GM12878 (cell line): ENCODE measurements at regions not wholly inside any gene's neighbourhood (a gene's known extent, or its start where the extent isn't known, plus 50 kb on each side); places are given as distances from the start of the nearest gene placed in this dataset.

ENCODE experiments used
- ATAC-seq: fragments of 200-7000 bp; cut with Tn5 transposase; 3 replicates; pipeline ENCODE4 v1.9.1; 2020; ENCODE audit warnings: mild to moderate bottlenecking, moderate library complexity
- BruUV-seq: library from RNA; stranded (reverse); fragments of 400-500 nt; replicated peaks from 2 replicates; lab custom pipeline; 2021; lab: Mats Ljungman, UMichigan
- CTCF ChIA-PET: fragments of 300-600 bp; sonication (Branson Sonifier 250); formaldehyde crosslinking; extraction: SDS; loops from one replicate; lab custom pipeline; 2021; ENCODE audit warnings: inconsistent platforms; lab: Yijun Ruan, JAX
- POLR2A ChIA-PET: fragments of 350-600 bp; formaldehyde crosslinking; extraction: SDS; loops from one replicate; lab custom pipeline; 2021; ENCODE audit warnings: inconsistent platforms; lab: Charles Lee
- RAD21 ChIA-PET: fragments of 300-600 bp; sonication (Branson Sonifier 250); formaldehyde crosslinking; loops from one replicate; lab custom pipeline; 2023; ENCODE audit warnings: antibody characterized with exemption; ENCODE audit not compliant: unreplicated experiment; lab: Charles Lee
- SMC1A ChIA-PET: fragments of 300-600 bp; sonication (Branson Sonifier 250); formaldehyde crosslinking; loops from one replicate; lab custom pipeline; 2023; ENCODE audit not compliant: unreplicated experiment, uncharacterized antibody; lab: Charles Lee
- DNase-seq: peaks from one replicate; pipeline ENCODE4 v3.0.0-alpha.2; 2011; ENCODE audit warnings: low read depth, low spot score
- FAIRE-seq: peaks from 3 replicates; lab custom pipeline; 2011; peaks lifted over from hg19 to GRCh38; lab: Jason Lieb, UNC
- H2AFZ ChIP-seq: 2 replicates; pipeline ENCODE4 v1.6.0; 2011; ENCODE audit warnings: low read depth, low read length, control low read depth; ENCODE audit not compliant: control insufficient read depth
- H3K27ac ChIP-seq: 2 replicates; pipeline ENCODE4 v1.5.1; 2011; ENCODE audit warnings: control low read depth; ENCODE audit not compliant: control insufficient read depth, insufficient read depth
- H3K27me3 ChIP-seq, 2 experiments: replicated peaks in 1 of 2; 2 replicates each; pipeline versions ENCODE4 v1.6.0 to v1.6.1; 2011; ENCODE audit warnings: low read length in 1 of 2; ENCODE audit not compliant: control insufficient read depth in 2 of 2, insufficient read depth in 2 of 2
- H3K36me3 ChIP-seq, 2 experiments: 2 replicates each; pipeline ENCODE4 v1.5.1; 2011; ENCODE audit warnings: low read length in 1 of 2; ENCODE audit not compliant: control insufficient read depth in 2 of 2, insufficient read depth in 2 of 2
- H3K4me1 ChIP-seq: 2 replicates; pipeline ENCODE4 v1.6.1; 2011; ENCODE audit warnings: mild to moderate bottlenecking, low read length, moderate library complexity, mixed read lengths; ENCODE audit not compliant: control insufficient read depth, insufficient read depth
- H3K4me2 ChIP-seq: 2 replicates; pipeline ENCODE4 v1.6.0; 2011; ENCODE audit warnings: control low read depth; ENCODE audit not compliant: control insufficient read depth, insufficient read depth
- H3K4me3 ChIP-seq: fragments of 200-600 bp; sonication (generic); 2 replicates; pipeline ENCODE4 v1.5.1; 2016
- H3K79me2 ChIP-seq: 2 replicates; pipeline ENCODE4 v1.6.0; 2011; ENCODE audit warnings: low read length; ENCODE audit not compliant: control insufficient read depth, insufficient read depth
- H3K9ac ChIP-seq: 2 replicates; pipeline ENCODE4 v1.8.0; 2011; ENCODE audit warnings: low read length, control low read depth, mixed read lengths; ENCODE audit not compliant: control insufficient read depth, insufficient read depth
- H3K9me3 ChIP-seq: replicated peaks from 3 replicates; pipeline ENCODE4 v1.5.1; 2011; ENCODE audit warnings: mild to moderate bottlenecking, low read length; ENCODE audit not compliant: control insufficient read depth, insufficient read depth
- H4K20me1 ChIP-seq: 2 replicates; pipeline ENCODE4 v1.6.0; 2011; ENCODE audit not compliant: control insufficient read depth, insufficient read depth
- BHLHE40 ChIP-seq, 2 experiments: fragments of 450-650 bp in 1 of 2; IDR thresholded peaks; 2 replicates each; pipeline ENCODE4 v1.6.1; 2011 to 2017; ENCODE audit warnings: low read depth in 2 of 2, borderline replicate concordance in 1 of 2, improper control_type of control experiment in 1 of 2, low read length in 1 of 2, mild to moderate bottlenecking in 1 of 2
- BRCA1 ChIP-seq: IDR thresholded peaks from 2 replicates; pipeline ENCODE4 v1.6.1; 2011; ENCODE audit warnings: low read depth, low read length, improper control_type of control experiment
- CEBPB ChIP-seq, 2 experiments: fragments of 150-350 bp in 1 of 2; IDR thresholded peaks; 2 replicates each; pipeline ENCODE4 v1.6.1; 2012 to 2014; ENCODE audit warnings: low read depth in 2 of 2, low read length in 2 of 2, borderline replicate concordance in 1 of 2, inconsistent platforms in 1 of 2
- EGR1 ChIP-seq, 2 experiments: IDR thresholded peaks; 1 replicate in 1 of 2; 2 replicates in 1 of 2; pipeline ENCODE4 v1.6.1; 2011 to 2012; ENCODE audit warnings: low read depth in 2 of 2, low read length in 2 of 2, borderline replicate concordance in 1 of 2, mild to moderate bottlenecking in 1 of 2, moderate library complexity in 1 of 2
- ELK1 ChIP-seq: IDR thresholded peaks from 2 replicates; pipeline ENCODE4 v1.6.1; 2012; ENCODE audit warnings: low read depth, low read length, improper control_type of control experiment
- EP300 ChIP-seq, 2 experiments: fragments of 150-350 bp in 1 of 2; IDR thresholded peaks; 2 replicates each; pipeline ENCODE4 v1.6.1; 2011 to 2012; ENCODE audit warnings: low read depth in 2 of 2, low read length in 2 of 2, borderline replicate concordance in 1 of 2, improper control_type of control experiment in 1 of 2, inconsistent platforms in 1 of 2; ENCODE audit not compliant: control insufficient read depth in 1 of 2
- EZH2 ChIP-seq: IDR thresholded peaks from 2 replicates; pipeline ENCODE4 v1.6.1; 2012; ENCODE audit warnings: low read depth, mild to moderate bottlenecking, control low read depth, inconsistent platforms, low read length, borderline replicate concordance; ENCODE audit not compliant: control insufficient read depth
- SIX5 ChIP-seq: IDR thresholded peaks from 2 replicates; pipeline ENCODE4 v1.6.1; 2011; ENCODE audit warnings: mild to moderate bottlenecking, low read depth, low read length, moderate library complexity; ENCODE audit not compliant: severe bottlenecking
- SKIL ChIP-seq: fragments of 450-650 bp; IDR thresholded peaks from 2 replicates; pipeline ENCODE4 v1.6.1; 2017; ENCODE audit warnings: mild to moderate bottlenecking, low read depth, inconsistent platforms; ENCODE audit not compliant: poor library complexity, severe bottlenecking
- SREBF1 ChIP-seq: IDR thresholded peaks from 2 replicates; pipeline ENCODE4 v1.6.1; 2012; ENCODE audit warnings: mild to moderate bottlenecking, low read length
- STAT3 ChIP-seq: IDR thresholded peaks from 2 replicates; pipeline ENCODE4 v1.6.1; 2011; ENCODE audit warnings: low read depth, low read length, improper control_type of control experiment
- SUZ12 ChIP-seq: fragments of 200-600 bp; sonication (generic); IDR thresholded peaks from one replicate; pipeline ENCODE4 v1.6.1; 2018; ENCODE audit warnings: antibody characterized with exemption, mild to moderate bottlenecking; ENCODE audit not compliant: unreplicated experiment
- TCF7 ChIP-seq: IDR thresholded peaks from 2 replicates; pipeline ENCODE4 v1.6.1; 2014; ENCODE audit warnings: antibody characterized with exemption, borderline replicate concordance
- ZNF24 ChIP-seq: fragments of 450-650 bp; IDR thresholded peaks from 2 replicates; pipeline ENCODE4 v1.6.1; 2017; ENCODE audit warnings: antibody characterized with exemption, mild to moderate bottlenecking
- ZZZ3 ChIP-seq: IDR thresholded peaks from 2 replicates; pipeline ENCODE4 v1.6.1; 2011; ENCODE audit warnings: low read depth; ENCODE audit not compliant: control insufficient read depth, insufficient read length
- WGBS: methylation state at CpG from one replicate; pipeline ENCODE4 v1.1.6; 2016; ENCODE audit warnings: low lambda C conversion rate; ENCODE audit not compliant: insufficient replicate concordance, insufficient coverage; ENCODE audit errors: missing lambda C conversion rate; 5-methylcytosine and 5-hydroxymethylcytosine counted together
- in situ Hi-C: fragments of 300-500 bp; cut with MboI; formaldehyde crosslinking; loops from 9 replicates; pipeline ENCODE4 v1.14.3; 2018; ENCODE audit warnings: mixed read lengths
- intact Hi-C: fragments of 100-400 bp; cut with micrococcal nuclease; formaldehyde crosslinking; loops from one replicate; pipeline ENCODE4 v1.14.2; 2022; ENCODE audit not compliant: unreplicated experiment

- no peaks in the 10 kb centered on the region for H3K79me2 ChIP-seq
- FAIRE-seq (no peak), ATAC-seq (no peak)
- H3K4me1 ChIP-seq, result no peaks in the 10 kb centered on the region
- SMC1A ChIA-PET, result no interaction called here
- CTCF ChIA-PET, result no interaction called here
- no peaks in the 10 kb centered on the region for H3K36me3 ChIP-seq
- no peak for TF ChIP-seq CEBPB (IDR thresholded peaks at IDR 0.05; ENCODE audit: borderline replicate concordance in 1 of 2, low read depth in 2 of 2, low read length in 2 of 2)
- TF ChIP-seq, all 136 proteins: peak for 0
- Histone ChIP-seq H3K4me2 (no peak overlapping the region), H3K27me3 (no peaks in the 10 kb centered on the region), H3K4me3 (no peak overlapping the region), H3K9me3 (no peaks in the 10 kb centered on the region), H4K20me1 (no peaks in the 10 kb centered on the region), H3K9ac (no peak overlapping the region), H3K27ac (no peak overlapping the region), H2AFZ (no peak overlapping the region)
- WGBS, result 0% methylated on average over 4 of the region's 4 CpGs
- intact Hi-C loops (no loop called here), in situ Hi-C loops (no loop called here)
- BruUV-seq, result no TSS peak
- DNase-seq, result no peak
- RAD21 ChIA-PET, result no interaction called here
- POLR2A ChIA-PET, result no interaction called here
These were observed 826.6 kb upstream of the COBL start for GRCh38 chr7:52143219-52143618.

GRCh38 chr7:52140851-52141250 is 824.2 kb upstream of the COBL start:
- intact Hi-C loops, result no loop called here
- ChIA-PET RAD21 (no interaction called here), SMC1A (no interaction called here), CTCF (interaction anchor here (0.7 kb wide), 1 partner anchor 16 kb away, joined by 3 read pairs; no protein-coding TSS in a partner anchor), POLR2A (no interaction called here)
- H3K9ac ChIP-seq, result no peak overlapping the region
- no peak overlapping the region for H3K27ac ChIP-seq
- BruUV-seq, result no TSS peak
- 1% methylated on average over 4 of the region's 4 CpGs for WGBS
- no peaks in the 10 kb centered on the region for H3K79me2 ChIP-seq
- no peak overlapping the region for H3K4me2 ChIP-seq
- no peak overlapping the region for H3K4me3 ChIP-seq
- no peaks in the 10 kb centered on the region for H3K9me3 ChIP-seq
- no peaks in the 10 kb centered on the region for H4K20me1 ChIP-seq
- no peak for DNase-seq
- FAIRE-seq, result no peak
- H2AFZ ChIP-seq, result no peak overlapping the region
- H3K4me1 ChIP-seq, result no peaks in the 10 kb centered on the region
- in situ Hi-C loops, result no loop called here
- ATAC-seq, result no peak
- no peaks in the 10 kb centered on the region for H3K27me3 ChIP-seq
- H3K36me3 ChIP-seq, result no peaks in the 10 kb centered on the region
- TF ChIP-seq BRCA1, result no peak
- no peak for TF ChIP-seq EP300 (IDR thresholded peaks at IDR 0.05; ENCODE audit: borderline replicate concordance in 1 of 2, control insufficient read depth in 1 of 2, low read depth in 2 of 2, low read length in 2 of 2)
- no peak for TF ChIP-seq SUZ12
- TF ChIP-seq EGR1 (IDR thresholded peaks at IDR 0.05; ENCODE audit: borderline replicate concordance in 1 of 2, low read depth in 2 of 2, low read length in 2 of 2), result no peak
- TF ChIP-seq STAT3, result no peak
- no peak for TF ChIP-seq ZZZ3
- TF ChIP-seq EZH2, result no peak
- no peak for TF ChIP-seq TCF7
- TF ChIP-seq SREBF1, result no peak
- TF ChIP-seq BHLHE40 (IDR thresholded peaks at IDR 0.05; ENCODE audit: borderline replicate concordance in 1 of 2, low read depth in 2 of 2, low read length in 1 of 2), result no peak
- no peak for TF ChIP-seq ZNF24
- TF ChIP-seq ELK1, result no peak
- no peak for TF ChIP-seq SIX5
- TF ChIP-seq SKIL, result no peak
